GM12878 (cell line): ENCODE measurements at regions not wholly inside any gene's neighbourhood (a gene's known extent, or its start where the extent isn't known, plus 50 kb on each side); places are given as distances from the start of the nearest gene placed in this dataset.

ENCODE experiments used
- ATAC-seq: fragments of 200-7000 bp; cut with Tn5 transposase; 3 replicates; pipeline ENCODE4 v1.9.1; 2020; ENCODE audit warnings: mild to moderate bottlenecking, moderate library complexity
- BruUV-seq: library from RNA; stranded (reverse); fragments of 400-500 nt; replicated peaks from 2 replicates; lab custom pipeline; 2021; lab: Mats Ljungman, UMichigan
- CTCF ChIA-PET: fragments of 300-600 bp; sonication (Branson Sonifier 250); formaldehyde crosslinking; extraction: SDS; loops from one replicate; lab custom pipeline; 2021; ENCODE audit warnings: inconsistent platforms; lab: Yijun Ruan, JAX
- POLR2A ChIA-PET: fragments of 350-600 bp; formaldehyde crosslinking; extraction: SDS; loops from one replicate; lab custom pipeline; 2021; ENCODE audit warnings: inconsistent platforms; lab: Charles Lee
- RAD21 ChIA-PET: fragments of 300-600 bp; sonication (Branson Sonifier 250); formaldehyde crosslinking; loops from one replicate; lab custom pipeline; 2023; ENCODE audit warnings: antibody characterized with exemption; ENCODE audit not compliant: unreplicated experiment; lab: Charles Lee
- SMC1A ChIA-PET: fragments of 300-600 bp; sonication (Branson Sonifier 250); formaldehyde crosslinking; loops from one replicate; lab custom pipeline; 2023; ENCODE audit not compliant: unreplicated experiment, uncharacterized antibody; lab: Charles Lee
- DNase-seq: peaks from one replicate; pipeline ENCODE4 v3.0.0-alpha.2; 2011; ENCODE audit warnings: low read depth, low spot score
- FAIRE-seq: peaks from 3 replicates; lab custom pipeline; 2011; peaks lifted over from hg19 to GRCh38; lab: Jason Lieb, UNC
- H2AFZ ChIP-seq: 2 replicates; pipeline ENCODE4 v1.6.0; 2011; ENCODE audit warnings: low read depth, low read length, control low read depth; ENCODE audit not compliant: control insufficient read depth
- H3K27ac ChIP-seq: 2 replicates; pipeline ENCODE4 v1.5.1; 2011; ENCODE audit warnings: control low read depth; ENCODE audit not compliant: control insufficient read depth, insufficient read depth
- H3K27me3 ChIP-seq, 2 experiments: replicated peaks in 1 of 2; 2 replicates each; pipeline versions ENCODE4 v1.6.0 to v1.6.1; 2011; ENCODE audit warnings: low read length in 1 of 2; ENCODE audit not compliant: control insufficient read depth in 2 of 2, insufficient read depth in 2 of 2
- H3K36me3 ChIP-seq, 2 experiments: 2 replicates each; pipeline ENCODE4 v1.5.1; 2011; ENCODE audit warnings: low read length in 1 of 2; ENCODE audit not compliant: control insufficient read depth in 2 of 2, insufficient read depth in 2 of 2
- H3K4me1 ChIP-seq: 2 replicates; pipeline ENCODE4 v1.6.1; 2011; ENCODE audit warnings: mild to moderate bottlenecking, low read length, moderate library complexity, mixed read lengths; ENCODE audit not compliant: control insufficient read depth, insufficient read depth
- H3K4me2 ChIP-seq: 2 replicates; pipeline ENCODE4 v1.6.0; 2011; ENCODE audit warnings: control low read depth; ENCODE audit not compliant: control insufficient read depth, insufficient read depth
- H3K4me3 ChIP-seq: fragments of 200-600 bp; sonication (generic); 2 replicates; pipeline ENCODE4 v1.5.1; 2016
- H3K79me2 ChIP-seq: 2 replicates; pipeline ENCODE4 v1.6.0; 2011; ENCODE audit warnings: low read length; ENCODE audit not compliant: control insufficient read depth, insufficient read depth
- H3K9ac ChIP-seq: 2 replicates; pipeline ENCODE4 v1.8.0; 2011; ENCODE audit warnings: low read length, control low read depth, mixed read lengths; ENCODE audit not compliant: control insufficient read depth, insufficient read depth
- H3K9me3 ChIP-seq: replicated peaks from 3 replicates; pipeline ENCODE4 v1.5.1; 2011; ENCODE audit warnings: mild to moderate bottlenecking, low read length; ENCODE audit not compliant: control insufficient read depth, insufficient read depth
- H4K20me1 ChIP-seq: 2 replicates; pipeline ENCODE4 v1.6.0; 2011; ENCODE audit not compliant: control insufficient read depth, insufficient read depth
- CEBPB ChIP-seq, 2 experiments: fragments of 150-350 bp in 1 of 2; IDR thresholded peaks; 2 replicates each; pipeline ENCODE4 v1.6.1; 2012 to 2014; ENCODE audit warnings: low read depth in 2 of 2, low read length in 2 of 2, borderline replicate concordance in 1 of 2, inconsistent platforms in 1 of 2
- ETV6 ChIP-seq, 2 experiments: fragments of 450-650 bp in 1 of 2; IDR thresholded peaks in 1 of 2; conservative IDR thresholded peaks in 1 of 2; 2 replicates each; pipeline ENCODE4 v1.6.1; 2014; ENCODE audit warnings: antibody characterized with exemption in 1 of 2, borderline replicate concordance in 1 of 2, low read depth in 1 of 2, mild to moderate bottlenecking in 1 of 2, moderate library complexity in 1 of 2
- HCFC1 ChIP-seq: fragments of 150-350 bp; IDR thresholded peaks from 2 replicates; pipeline ENCODE4 v1.6.1; 2014; ENCODE audit warnings: low read length
- IRF3 ChIP-seq: fragments of 450-650 bp; IDR thresholded peaks from 2 replicates; pipeline ENCODE4 v1.6.1; 2014; ENCODE audit warnings: mild to moderate bottlenecking
- RCOR1 ChIP-seq: conservative IDR thresholded peaks from 2 replicates; pipeline ENCODE4 v1.6.1; 2012; ENCODE audit warnings: low read depth, low read length, improper control_type of control experiment
- SPI1 ChIP-seq: IDR thresholded peaks from 2 replicates; pipeline ENCODE4 v1.6.1; 2011; ENCODE audit warnings: low read depth, mild to moderate bottlenecking, low read length, moderate library complexity, borderline replicate concordance; ENCODE audit not compliant: insufficient read depth
- ZBTB4 ChIP-seq: fragments of 450-650 bp; formaldehyde crosslinking; IDR thresholded peaks from 2 replicates; pipeline ENCODE4 v1.4.0; 2022; ENCODE audit warnings: mild to moderate bottlenecking, moderate library complexity
- WGBS: methylation state at CpG from one replicate; pipeline ENCODE4 v1.1.6; 2016; ENCODE audit warnings: low lambda C conversion rate; ENCODE audit not compliant: insufficient replicate concordance, insufficient coverage; ENCODE audit errors: missing lambda C conversion rate; 5-methylcytosine and 5-hydroxymethylcytosine counted together
- in situ Hi-C: fragments of 300-500 bp; cut with MboI; formaldehyde crosslinking; loops from 9 replicates; pipeline ENCODE4 v1.14.3; 2018; ENCODE audit warnings: mixed read lengths
- intact Hi-C: fragments of 100-400 bp; cut with micrococcal nuclease; formaldehyde crosslinking; loops from one replicate; pipeline ENCODE4 v1.14.2; 2022; ENCODE audit not compliant: unreplicated experiment

GRCh38 chr11:47911149-47911548 is 63.0 kb upstream of the NUP160 start:
- Histone ChIP-seq H4K20me1 (no peaks in the 10 kb centered on the region), H3K27me3 (no peaks in the 10 kb centered on the region), H3K36me3 (no peaks in the 10 kb centered on the region), H3K4me1 (peaks cover 9% of the 10 kb centered on the region), H3K9me3 (no peaks in the 10 kb centered on the region), H2AFZ (no peak overlapping the region), H3K4me2 (no peak overlapping the region), H3K9ac (no peak overlapping the region), H3K79me2 (no peaks in the 10 kb centered on the region), H3K4me3 (no peak overlapping the region), H3K27ac (no peak overlapping the region)
- POLR2A ChIA-PET = no interaction called here
- CTCF ChIA-PET = no interaction called here
- ATAC-seq (no peak), FAIRE-seq (no peak), DNase-seq (no peak)
- SMC1A ChIA-PET = no interaction called here
- RAD21 ChIA-PET = no interaction called here
- intact Hi-C loops (no loop called here), in situ Hi-C loops (no loop called here)
- TF ChIP-seq IRF3 (no peak), RCOR1 (no peak), ZBTB4 (CRISPR knock-in tag) (no peak), ETV6 (conservative IDR thresholded peaks at IDR 0.05 in 1 of 2, IDR thresholded peaks at IDR 0.05 in 1 of 2; ENCODE audit: borderline replicate concordance in 1 of 2, low read depth in 1 of 2) (no peak), CEBPB (IDR thresholded peaks at IDR 0.05; ENCODE audit: borderline replicate concordance in 1 of 2, low read depth in 2 of 2, low read length in 2 of 2) (no peak), HCFC1 (no peak), SPI1 (no peak)
- 94% methylated on average over 1 of the region's 4 CpGs for WGBS
- no TSS peak for BruUV-seq
